HPDE6-E6E7 (cell line): ENCODE measurements at regions not wholly inside any gene's neighbourhood (a gene's known extent, or its start where the extent isn't known, plus 50 kb on each side); places are given as distances from the start of the nearest gene placed in this dataset.

Experiments used
- DNase-seq: peaks from one replicate; pipeline ENCODE4 v3.0.0; 2011; ENCODE audit warnings: missing footprints; ENCODE audit errors: extremely low spot score

DNA sequence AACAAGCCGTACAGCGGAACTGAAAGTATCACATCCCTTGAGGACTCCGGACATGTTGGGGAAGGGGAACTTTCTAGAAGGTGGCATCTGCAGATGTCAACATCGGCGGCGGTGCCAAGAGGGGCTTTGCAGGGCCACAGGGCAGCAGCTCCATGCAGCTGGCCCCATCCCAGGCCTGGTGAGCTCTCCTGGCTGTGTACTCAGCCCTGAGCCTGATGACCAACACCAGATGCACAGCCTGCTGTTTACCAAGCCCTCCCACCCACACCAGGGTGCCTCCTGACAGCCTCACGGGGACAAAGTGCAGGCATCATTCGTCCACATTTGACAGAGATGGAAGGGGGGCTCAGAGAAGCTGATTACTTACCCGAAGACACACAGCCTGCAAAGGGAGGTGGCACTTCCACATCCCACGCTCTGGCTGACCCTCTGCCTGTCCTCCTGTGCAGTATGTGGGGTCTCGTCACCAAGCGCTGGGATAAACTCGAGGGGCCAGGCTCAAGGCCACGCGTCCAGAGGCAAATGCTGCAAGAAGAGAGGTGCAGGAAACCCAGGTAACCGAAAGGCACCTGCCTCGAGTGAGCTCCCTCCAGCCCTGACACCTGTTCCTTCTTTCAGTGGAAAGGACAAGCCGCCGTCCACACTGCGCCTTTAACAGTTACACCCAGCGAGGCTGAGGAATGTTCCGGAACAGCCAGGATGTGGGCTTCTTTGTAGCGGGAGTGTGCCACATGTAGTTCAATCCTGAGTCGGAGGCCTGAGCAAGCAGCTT is 69.0 kb upstream of the ASAP2 start:
- DNase-seq, result no peak

DNA sequence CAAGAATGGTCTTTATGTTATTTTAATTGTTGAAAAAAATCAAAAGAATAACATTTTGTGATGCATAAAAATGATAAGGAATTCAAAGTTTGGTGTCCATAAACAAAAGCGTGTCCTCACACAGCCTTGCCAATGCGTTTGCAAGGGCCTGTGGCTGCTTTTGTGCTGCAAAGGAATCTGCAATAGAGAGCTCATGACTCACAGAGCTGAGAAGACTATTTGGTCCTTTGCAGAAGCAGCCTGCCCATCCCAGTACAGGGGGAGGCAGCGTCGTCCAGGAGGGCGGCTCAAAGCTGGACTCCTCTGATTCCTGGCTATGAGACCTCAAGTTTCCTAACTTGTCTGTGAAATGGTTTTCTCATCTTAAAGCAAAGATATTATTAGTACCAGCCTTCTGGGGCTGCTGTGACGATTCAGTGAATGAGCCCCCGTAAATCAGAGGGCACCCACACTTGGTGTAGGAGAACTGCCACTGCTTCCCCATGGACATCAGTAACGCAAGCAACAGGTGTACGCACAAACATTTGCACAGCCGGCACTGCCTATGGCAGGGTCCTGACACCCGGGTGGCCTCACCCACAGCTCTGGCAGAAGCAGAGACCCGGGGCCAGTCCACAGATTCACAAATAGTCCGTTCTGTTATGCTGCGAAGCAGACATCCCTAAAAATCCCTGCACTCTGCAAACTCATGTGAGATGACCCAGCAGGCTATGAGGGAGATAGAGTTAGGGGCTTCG is 70.6 kb upstream of the ASAP2 start:
- no peak for DNase-seq

DNA sequence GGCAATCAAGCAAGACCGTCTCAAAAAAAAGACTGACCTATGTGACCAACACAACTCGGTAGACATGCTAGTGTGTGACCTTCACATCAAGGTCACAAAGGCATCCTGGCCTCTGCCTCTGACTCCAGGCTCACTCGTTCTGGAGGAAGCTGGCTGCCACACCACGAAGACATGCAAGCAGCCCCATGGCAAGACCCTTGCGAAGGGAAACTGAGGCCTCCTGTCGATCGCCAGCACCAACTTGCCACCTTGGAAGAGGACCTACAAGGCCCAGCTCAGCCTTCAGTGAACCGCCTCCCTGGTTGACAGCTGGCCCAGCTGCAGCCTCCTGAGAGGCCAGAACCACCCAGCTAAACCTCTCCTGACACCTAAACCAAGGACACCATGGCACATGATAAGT is 79.3 kb upstream of the ASAP2 start:
- no peak for DNase-seq

DNA sequence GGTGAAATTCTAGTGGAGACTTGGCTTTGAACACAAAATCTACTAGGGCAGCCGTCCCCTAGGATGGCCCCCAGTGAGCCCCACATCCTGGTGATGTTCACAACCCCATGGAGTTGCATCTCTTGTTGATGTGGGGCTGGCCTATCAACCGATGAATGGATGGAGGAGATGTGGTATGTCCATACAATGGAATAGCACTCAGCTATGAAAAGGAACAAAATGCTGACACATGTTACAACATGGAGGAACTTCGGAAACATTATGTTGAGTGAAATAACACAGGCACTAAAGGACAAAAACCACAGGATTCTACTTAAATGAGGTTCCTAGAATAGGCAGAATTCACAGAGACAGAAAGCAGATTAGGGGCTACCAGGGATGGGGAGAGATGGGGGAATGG is 80.1 kb upstream of the ASAP2 start:
- no peak for DNase-seq

DNA sequence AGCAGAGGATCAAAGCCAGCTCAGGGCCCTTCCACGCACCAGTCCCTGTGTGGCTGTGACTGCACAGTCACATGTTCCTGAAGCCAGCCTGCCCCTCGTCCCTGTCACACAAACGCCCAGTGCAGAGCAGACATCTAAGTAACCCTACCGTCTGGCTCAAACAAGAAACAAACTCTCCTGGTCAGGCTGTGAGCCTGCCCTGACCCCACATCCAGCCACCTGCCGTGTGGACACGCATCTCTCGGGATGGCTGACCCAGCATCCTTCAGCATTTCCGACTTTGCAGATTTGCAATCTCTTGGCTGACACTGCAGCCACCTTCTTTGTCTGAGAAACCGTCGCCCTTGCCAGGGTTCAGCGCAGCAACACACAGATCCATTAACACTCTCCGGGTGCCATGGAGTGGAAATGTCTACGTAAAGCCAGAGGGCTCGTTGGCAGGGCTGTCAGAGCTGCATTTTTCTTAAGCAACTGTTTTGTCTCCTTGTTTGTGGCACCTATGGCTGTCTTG is 82.3 kb upstream of the ASAP2 start:
- DNase-seq, result no peak

DNA sequence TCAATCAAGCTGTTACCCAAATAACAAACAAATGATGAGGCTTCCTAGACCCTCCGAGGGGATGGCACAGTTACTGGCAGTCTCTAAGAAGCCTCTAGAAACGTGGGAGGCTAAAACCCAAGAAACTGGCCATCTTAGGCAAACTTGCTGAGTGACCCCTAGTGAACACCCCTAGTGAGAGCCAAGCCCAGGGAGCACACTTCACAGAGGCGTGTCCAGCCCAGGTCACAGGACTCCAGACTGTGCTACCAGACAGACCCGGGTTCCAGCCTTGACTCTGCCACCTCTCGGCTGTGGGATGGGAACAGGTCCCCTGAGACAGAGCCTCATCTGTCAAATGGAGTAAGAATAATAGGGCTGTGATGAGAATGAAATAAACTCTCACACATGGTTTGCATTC is 83.5 kb upstream of the ASAP2 start:
- DNase-seq, result no peak

DNA sequence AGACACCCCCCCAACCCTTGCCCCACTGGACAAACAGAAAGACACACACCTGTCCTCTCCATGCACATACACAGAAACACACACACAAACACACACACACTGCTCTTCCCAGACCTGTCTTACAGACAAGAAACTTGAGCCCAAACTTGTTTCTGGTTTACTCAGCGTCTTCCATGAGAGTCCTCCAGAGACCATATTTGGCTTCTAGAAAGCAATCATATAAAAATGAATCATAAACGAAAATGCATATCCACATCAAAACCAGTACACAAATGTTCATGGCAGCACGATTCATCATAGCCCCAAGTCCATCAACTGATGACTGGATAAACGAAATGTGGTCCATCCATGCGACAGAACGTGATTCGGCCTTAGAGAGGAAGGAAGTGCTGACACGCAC is 84.2 kb upstream of the ASAP2 start:
- no peak for DNase-seq

DNA sequence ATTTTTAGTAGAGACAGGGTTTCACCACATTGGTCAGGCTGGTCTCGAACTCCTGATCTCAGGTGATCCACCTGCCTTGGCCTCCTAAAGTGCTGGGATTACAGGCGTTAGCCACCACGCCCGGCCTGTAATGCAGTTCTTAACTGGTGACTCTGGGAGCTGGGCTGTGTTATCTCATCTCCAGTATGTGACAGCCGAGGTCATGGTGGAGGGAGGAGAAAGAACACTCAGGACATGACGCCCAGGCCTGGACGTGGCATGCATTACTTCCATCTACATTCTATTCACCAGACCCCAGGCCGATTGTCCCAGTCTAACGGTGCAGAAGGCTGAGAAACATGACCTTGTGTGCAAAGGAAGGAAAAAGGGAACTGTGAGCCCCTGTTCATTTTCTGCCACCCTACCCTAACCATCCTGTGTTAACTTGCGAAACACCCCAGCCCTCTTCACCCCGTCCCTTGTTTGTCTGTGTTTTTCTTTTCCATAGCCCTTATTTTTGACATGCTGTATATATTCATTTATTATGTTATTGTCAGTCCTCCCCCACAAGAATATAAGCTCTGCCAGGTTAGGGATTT is 88.1 kb upstream of the ASAP2 start:
- DNase-seq, result no peak

DNA sequence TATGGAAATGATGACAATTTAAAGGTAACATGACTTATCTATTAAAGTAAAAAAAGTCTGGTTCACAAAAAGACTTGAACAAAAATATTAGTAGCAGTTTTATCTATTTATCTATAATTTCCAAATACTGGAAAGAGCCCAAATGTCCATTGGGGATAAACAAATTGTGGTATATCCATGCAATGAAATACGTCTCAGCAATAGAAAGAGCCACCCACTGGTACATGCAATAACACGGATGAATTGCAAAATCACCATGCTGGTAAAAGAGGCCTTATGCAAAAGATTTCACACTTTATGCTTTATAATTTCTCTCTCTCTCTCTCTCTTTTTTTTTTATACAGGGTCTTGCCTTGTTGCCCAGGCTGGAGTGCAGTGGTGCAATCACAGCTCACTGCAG is 91.4 kb upstream of the ASAP2 start:
- DNase-seq, result no peak

DNA sequence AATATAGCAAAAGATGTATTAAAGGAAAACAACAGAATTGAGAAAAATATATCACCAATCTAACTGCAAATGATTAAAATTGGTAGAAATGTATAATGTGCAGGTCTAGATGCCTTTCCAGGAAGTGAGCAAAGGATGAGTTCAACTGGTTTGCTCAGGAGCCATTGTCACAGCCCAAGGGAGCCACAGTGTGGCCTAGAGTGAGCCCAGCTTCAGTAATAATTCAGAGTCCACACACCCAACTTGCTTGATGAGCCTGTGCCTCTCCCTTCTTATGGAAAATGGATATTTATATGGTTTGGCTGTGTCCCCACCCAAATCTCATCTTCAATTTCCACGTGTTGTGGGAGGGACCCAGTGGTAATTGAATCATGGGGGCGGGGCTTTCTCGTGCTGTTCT is 92.2 kb upstream of the ASAP2 start:
- DNase-seq, result no peak

DNA sequence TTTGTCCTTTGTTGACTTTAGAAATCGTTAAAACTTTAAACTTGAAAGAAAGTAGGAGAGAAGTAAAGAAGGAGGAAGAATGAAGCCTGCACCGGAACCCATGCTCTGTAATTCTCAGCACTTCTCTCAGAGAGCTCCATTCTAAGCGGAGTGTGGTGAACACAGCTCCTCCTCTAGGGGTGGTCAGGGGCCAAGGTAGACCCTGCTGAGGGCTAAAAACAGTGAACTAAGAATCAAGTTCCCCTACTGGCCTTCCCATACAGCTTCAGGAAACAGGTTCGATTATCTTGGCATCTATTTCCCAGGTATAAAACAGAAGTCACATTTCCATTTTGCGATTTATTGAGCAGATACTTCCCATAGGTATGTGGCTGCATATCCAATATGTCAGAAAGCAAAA is 92.7 kb upstream of the ASAP2 start:
- DNase-seq, result no peak

DNA sequence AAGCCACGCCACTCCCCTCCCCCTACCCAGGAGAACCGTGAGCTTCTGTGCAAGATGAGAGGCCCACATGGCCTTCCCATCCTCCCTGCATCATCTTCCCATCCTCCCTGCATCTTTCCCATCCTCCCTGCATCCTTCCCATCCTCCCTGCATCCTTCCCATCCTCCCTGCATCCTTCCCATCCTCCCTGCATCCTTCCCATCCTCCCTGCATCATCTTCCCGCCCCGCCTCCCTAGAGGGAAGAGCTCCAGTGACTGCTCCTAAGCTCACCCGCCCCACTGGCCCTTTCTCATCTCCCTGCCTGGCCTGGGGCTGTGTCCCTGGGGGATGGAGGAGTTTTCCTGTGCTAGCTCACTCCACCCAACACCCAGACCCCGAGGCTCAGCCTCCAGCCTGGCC is 93.3 kb upstream of the ASAP2 start:
- no peak for DNase-seq

DNA sequence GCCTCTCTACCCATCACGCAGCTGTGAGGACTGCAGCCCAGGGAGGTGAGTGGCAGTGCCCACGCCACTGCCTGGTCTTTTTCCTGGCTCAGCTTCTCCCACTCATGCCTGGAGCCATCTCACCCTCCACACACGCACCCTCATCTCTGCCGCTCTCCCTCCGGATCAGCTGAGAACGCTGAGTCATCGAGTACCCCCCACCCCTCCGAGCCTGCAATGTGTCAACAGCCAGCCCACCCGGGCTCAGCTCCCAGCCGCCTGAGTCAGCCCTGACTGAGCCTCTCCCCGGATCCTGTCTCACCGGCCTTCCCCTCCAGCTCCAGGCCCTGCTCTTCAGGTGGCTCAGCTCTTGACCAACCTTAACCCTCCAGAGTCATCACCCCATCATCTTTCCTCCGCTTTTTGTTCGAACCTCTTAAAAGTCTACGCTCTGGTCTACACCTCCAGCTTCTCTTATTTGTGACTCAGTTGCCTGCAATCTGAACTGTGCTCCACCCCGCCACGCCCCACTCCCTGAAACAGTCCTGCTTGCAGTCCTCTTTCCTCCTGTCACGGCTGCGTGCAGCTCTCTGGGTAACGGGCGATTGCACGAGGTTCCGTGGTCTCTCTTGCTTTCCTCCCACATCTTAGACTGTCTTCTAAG is 94.4 kb upstream of the ASAP2 start:
- DNase-seq, result peak; percentile 90

DNA sequence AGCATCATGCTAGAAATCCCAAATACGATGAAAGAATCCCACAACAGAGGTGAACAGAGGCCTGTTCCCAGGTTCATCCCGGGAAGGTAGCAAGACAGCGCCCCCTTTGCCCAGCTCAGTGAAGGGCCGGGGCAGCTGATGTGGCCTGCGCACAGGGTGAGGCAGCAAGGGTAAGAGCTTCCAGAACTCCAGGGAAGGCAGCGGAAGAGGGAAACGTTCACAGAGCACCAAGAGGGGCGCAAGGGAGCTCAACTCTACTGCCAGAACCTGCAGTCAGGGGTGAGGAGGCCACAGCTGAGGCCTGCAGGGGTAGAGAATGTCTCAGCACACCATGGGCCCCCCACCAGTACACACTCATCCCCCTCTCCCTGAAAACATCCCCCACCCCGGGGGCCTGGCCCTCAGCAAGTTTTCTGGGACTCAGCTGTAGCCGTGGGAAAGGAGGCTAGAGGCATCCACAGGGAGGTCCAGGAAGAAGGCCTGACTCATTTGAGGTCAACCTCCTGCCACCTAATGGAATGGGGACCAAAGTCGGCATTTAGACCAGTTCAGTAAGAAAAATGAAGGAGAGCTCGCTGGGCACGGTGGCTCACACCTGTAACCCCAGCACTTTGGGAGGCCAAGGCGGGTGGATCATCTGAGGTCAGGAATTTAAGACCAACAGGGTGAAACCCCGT is 95.6 kb upstream of the ASAP2 start:
- DNase-seq, result no peak

DNA sequence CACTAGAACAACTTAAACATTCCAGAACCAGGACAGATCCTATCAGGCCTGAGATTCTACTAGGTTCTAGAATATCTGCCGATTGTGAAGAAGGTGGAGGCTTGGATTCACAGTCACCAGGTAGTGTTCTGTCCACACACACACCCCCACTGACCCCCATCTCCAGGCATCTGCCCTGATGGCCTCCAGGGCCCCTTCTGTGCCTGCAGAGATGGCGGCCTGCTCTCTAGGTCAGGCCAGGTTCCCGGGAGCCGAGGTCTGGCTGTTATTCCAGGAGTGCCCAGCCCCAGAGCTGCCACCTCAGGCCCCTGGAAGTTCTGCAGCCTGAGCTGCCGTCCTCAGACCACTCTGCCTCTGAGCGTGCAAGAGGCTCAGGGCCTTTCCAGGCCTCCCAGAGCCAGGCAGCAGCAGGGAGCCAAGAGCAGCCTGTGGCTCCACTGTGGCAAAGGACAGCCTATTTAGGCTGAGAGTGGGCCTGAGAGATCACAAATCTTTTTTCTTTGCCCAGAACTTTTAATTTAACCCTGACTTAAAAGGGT is 96.2 kb upstream of the ASAP2 start:
- DNase-seq, result no peak

DNA sequence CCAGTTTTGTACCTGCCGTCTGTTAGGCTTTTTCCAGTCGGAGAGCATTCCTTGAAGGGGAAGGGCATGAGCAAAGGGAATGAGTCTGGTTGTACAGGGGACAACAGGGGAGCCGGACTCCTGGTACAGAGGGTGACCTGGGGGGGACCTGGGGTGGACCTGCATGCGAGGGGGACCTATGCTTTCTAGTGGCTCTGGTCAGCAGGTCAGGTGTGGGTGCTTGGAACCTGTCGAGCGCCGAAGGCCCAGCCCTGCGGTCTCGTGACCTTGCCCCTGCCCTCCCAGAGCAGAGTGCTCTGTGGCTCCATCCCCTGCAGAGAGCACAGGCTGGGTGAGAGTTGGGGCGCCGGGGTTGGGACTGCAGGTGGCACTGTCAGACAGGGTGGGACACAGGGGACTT is 96.7 kb upstream of the ASAP2 start:
- DNase-seq, result no peak

DNA sequence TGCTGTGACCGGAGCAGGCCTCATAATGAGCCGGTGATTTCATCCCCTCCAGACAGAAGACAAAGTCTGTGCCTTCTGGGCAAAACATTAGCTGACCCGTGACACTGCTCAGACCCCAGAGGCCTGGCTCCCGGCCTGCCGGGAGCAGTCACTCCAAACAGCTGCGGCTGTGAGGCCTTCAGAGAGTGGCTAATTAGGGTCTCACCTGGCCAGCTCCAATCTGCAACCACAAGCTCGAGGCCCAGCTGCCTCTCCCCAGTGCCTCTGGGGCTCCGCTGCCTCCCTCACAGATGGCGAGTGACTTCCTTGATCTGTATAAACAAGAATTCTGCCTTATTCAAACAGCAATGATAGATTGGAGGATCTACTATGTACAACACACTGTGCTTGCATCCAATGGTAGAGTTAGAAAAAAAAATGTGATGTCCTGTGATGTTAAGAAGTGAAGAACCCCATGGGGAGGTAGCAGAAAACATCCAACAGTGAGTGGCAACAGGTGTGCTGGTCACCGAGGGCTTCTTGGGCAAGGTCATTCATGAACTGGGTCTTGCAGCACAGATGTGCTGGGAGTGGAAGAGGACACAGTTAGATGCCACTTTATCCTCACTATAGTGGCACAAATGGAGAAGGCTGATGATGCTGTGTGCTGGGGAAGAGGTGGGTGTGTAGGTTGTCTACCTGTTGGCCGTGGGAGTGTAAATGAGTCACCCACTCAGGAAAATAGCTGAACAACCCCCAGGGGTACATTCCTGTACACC is 98.2 kb upstream of the ASAP2 start:
- DNase-seq, result no peak

DNA sequence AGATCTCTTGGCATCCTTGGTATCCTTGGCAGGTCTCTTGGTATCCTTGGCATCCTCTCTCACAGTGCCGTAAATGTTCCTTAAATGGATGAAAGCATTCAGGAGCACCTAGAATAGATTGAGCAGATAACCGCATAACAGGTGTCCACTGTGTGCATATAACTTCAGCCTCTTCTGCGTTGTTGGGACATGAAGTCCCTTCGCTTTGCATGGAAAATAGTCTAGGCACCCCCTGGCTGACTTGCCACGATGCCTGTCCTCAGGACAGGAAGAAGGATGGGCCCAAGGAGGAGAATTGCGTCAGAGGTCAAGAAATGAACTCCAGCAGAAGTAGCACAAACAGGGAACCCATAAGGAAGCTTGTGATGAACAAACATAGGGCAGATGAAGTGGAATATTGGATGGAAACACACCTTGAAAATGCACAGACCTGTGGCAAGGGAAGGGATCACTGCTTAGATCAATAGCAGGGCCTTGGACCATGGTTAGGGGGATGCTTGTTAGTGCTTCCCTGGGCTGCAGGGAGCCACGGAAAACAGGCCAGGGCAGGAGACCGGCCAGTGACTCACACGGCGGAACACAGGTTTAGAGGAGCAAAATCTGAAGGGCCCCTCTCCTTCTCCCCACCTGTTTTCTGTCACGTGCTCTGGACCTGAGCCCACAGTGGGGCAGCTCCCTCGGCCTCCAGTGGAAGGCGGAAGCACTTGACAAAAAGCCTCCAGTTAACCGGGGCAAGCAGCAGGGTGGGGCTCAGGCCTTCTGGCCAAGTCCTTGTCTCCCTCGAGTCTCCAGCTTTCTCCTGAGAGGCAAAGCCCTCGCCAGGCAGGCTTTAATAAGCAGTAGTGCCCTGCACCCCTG is 99.2 kb upstream of the ASAP2 start:
- peak; percentile 79 for DNase-seq

DNA sequence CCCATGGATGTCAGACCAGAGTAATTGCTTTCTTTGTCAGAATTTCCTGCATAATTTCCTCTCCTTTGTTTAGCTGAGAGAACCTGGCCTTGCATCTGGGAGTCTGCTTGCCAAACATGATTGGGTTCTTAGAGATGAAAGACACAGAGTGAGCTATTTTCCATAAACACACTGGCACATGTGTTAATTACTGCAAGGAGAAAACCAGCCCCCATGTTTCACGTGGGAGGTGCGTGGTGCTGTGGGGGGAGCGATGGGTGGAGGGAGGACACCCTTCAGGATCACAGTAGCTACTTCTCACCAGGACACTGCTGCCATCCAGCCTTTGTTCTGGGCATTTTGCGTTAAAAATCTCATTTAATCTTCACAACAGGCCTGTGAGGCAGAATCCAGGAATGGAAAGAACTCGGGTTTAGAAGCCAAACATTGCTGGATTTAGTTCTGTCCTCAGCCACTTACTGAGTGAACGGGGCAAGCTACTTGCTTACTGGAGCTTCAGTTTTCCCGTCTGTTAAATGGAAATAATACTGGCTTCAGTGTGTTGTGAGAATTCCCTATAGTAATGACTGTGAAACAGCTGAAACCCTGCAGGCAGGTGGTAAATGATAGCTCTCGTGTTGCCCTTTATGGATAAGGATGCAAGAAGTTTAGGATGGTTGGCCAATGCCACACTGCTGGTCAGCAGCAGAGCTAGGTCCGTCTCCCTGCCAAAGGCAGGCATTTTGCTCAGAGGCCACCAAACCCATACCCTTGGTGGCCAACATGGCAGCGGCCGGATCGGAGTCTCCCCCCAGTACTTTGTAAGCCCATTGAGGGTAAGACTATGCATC is 100.1 kb upstream of the ASAP2 start:
- DNase-seq, result no peak
